HUES6 (cell line): ENCODE measurements at regions not wholly inside any gene's neighbourhood (a gene's known extent, or its start where the extent isn't known, plus 50 kb on each side); places are given as distances from the start of the nearest gene placed in this dataset.
"Not testable (repeated sequence)": the region's sequence is repeated elsewhere in the genome, so short reads cannot be mapped to it uniquely, and the experiment has no call there.

Experiments used
- H3K27ac ChIP-seq: 2 replicates; pipeline ENCODE4 v1.7.0; 2013; ENCODE audit warnings: low read depth, mild to moderate bottlenecking, low read length, inconsistent platforms
- H3K27me3 ChIP-seq: 2 replicates; pipeline ENCODE4 v1.6.1; 2013; ENCODE audit warnings: low read length; ENCODE audit not compliant: control insufficient read depth, insufficient read depth
- H3K36me3 ChIP-seq: 2 replicates; pipeline ENCODE4 v1.6.1; 2013; ENCODE audit warnings: low read length; ENCODE audit not compliant: control insufficient read depth, insufficient read depth
- H3K4me1 ChIP-seq: 2 replicates; pipeline ENCODE4 v1.6.1; 2013; ENCODE audit warnings: low read length; ENCODE audit not compliant: control insufficient read depth, insufficient read depth
- H3K4me3 ChIP-seq: 2 replicates; pipeline ENCODE4 v1.5.1; 2013; ENCODE audit warnings: low read depth, low read length
- H3K9ac ChIP-seq: one replicate; pipeline ENCODE4 v1.6.1; 2013; ENCODE audit warnings: mild to moderate bottlenecking, low read length
- H3K9me3 ChIP-seq: 2 replicates; pipeline ENCODE4 v1.6.1; 2013; ENCODE audit warnings: low read depth, low read length; ENCODE audit not compliant: control insufficient read depth, insufficient read depth

- Histone ChIP-seq H3K4me1 (no peaks in the 10 kb centered on the region), H3K9ac (no peak overlapping the region), H3K4me3 (no peak overlapping the region)
Measured at GRCh38 chr3:118641608-118642007, 393.0 kb downstream of the IGSF11 start.

GRCh38 chr3:118671192-118671591 lies 363.5 kb downstream of the IGSF11 start:
- H3K27me3 ChIP-seq = no peaks in the 10 kb centered on the region
- no peaks in the 10 kb centered on the region for H3K9me3 ChIP-seq
- H3K9ac ChIP-seq = no peak overlapping the region
- no peak overlapping the region for H3K4me3 ChIP-seq
- no peak overlapping the region for H3K27ac ChIP-seq
- no peaks in the 10 kb centered on the region for H3K36me3 ChIP-seq
- no peaks in the 10 kb centered on the region for H3K4me1 ChIP-seq

More at GRCh38 chr3:118641608-118642007, 393.0 kb downstream of the IGSF11 start:
- no peaks in the 10 kb centered on the region for H3K27me3 ChIP-seq
- no peak overlapping the region for H3K27ac ChIP-seq
- H3K36me3 ChIP-seq = no peaks in the 10 kb centered on the region
- no peaks in the 10 kb centered on the region for H3K9me3 ChIP-seq

GRCh38 chr3:118675305-118675704 lies 359.3 kb downstream of the IGSF11 start:
- Histone ChIP-seq H3K9ac (no peak overlapping the region), H3K36me3 (no peaks in the 10 kb centered on the region), H3K27me3 (no peaks in the 10 kb centered on the region), H3K4me3 (no peak overlapping the region), H3K4me1 (no peaks in the 10 kb centered on the region), H3K27ac (no peak overlapping the region), H3K9me3 (no peaks in the 10 kb centered on the region)

DNA sequence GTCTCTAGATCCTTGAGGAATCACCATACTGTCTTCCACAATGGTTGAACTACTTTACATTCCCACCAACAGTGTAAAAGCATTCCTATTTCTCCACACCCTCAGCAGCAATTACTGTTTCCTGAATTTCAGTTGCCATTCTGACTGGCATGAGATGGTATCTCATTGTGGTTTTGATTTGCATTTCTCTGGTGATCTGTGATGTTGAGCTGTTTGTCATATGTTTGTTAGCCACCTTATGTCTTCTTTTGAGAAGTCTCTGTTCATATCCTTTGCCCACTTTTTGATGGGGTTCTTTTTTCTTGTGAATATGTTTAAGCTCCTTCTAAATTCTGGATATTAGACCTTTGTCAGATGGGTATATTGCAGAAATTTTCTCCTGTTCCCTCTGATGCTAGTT lies 356.0 kb downstream of the IGSF11 start:
- H3K27ac ChIP-seq, H3K9me3 ChIP-seq, H3K36me3 ChIP-seq, H3K27me3 ChIP-seq, H3K9ac ChIP-seq, H3K4me1 ChIP-seq, H3K4me3 ChIP-seq: not testable (repeated sequence)

GRCh38 chr3:118682921-118683320 lies 351.7 kb downstream of the IGSF11 start:
- H3K9ac ChIP-seq = no peak overlapping the region
- no peaks in the 10 kb centered on the region for H3K27me3 ChIP-seq
- H3K36me3 ChIP-seq = no peaks in the 10 kb centered on the region
- 0 out of 2 replicates have a peak, but pooled peaks cover 5% of the 10 kb centered on the region for H3K4me1 ChIP-seq
- no peak overlapping the region for H3K4me3 ChIP-seq
- H3K9me3 ChIP-seq = no peaks in the 10 kb centered on the region
- H3K27ac ChIP-seq = no peak overlapping the region

- no peak overlapping the region for H3K27ac ChIP-seq
- H3K27me3 ChIP-seq = no peaks in the 10 kb centered on the region
Measured at GRCh38 chr3:118683636-118684035, 351.0 kb downstream of the IGSF11 start.

GRCh38 chr3:118688396-118688884 lies 346.2 kb downstream of the IGSF11 start:
- no peaks in the 10 kb centered on the region for H3K36me3 ChIP-seq
- no peak overlapping the region for H3K4me3 ChIP-seq
- H3K9me3 ChIP-seq = no peaks in the 10 kb centered on the region
- H3K27ac ChIP-seq = no peak overlapping the region
- 0 out of 2 replicates have a peak, but pooled peaks cover 5% of the 10 kb centered on the region for H3K4me1 ChIP-seq
- no peak overlapping the region for H3K9ac ChIP-seq
- H3K27me3 ChIP-seq = no peaks in the 10 kb centered on the region

More at GRCh38 chr3:118683636-118684035, 351.0 kb downstream of the IGSF11 start:
- Histone ChIP-seq H3K9ac (no peak overlapping the region), H3K9me3 (no peaks in the 10 kb centered on the region), H3K4me3 (no peak overlapping the region), H3K36me3 (no peaks in the 10 kb centered on the region), H3K4me1 (0 out of 2 replicates have a peak, but pooled peaks cover 5% of the 10 kb centered on the region)

DNA sequence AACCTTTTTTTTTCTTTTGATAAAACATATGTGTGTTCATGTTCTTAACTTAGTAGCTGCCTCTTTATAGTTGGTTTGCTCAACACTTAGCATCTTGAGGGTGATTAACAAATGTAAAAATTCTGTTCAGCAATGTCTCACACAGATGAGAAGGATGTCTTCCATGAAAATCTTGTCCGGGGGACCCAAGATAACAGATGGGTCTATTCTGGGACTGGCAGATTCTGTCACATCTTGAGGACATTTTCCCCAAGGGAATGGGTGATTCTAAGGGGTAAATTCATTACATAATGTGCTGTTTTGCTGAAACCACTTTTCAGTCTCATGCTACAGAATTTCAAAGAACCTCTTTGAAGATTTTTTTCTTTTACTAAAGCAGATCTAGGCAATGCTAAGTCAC lies 342.2 kb downstream of the IGSF11 start:
- no peak overlapping the region for H3K4me3 ChIP-seq
- no peaks in the 10 kb centered on the region for H3K4me1 ChIP-seq

DNA sequence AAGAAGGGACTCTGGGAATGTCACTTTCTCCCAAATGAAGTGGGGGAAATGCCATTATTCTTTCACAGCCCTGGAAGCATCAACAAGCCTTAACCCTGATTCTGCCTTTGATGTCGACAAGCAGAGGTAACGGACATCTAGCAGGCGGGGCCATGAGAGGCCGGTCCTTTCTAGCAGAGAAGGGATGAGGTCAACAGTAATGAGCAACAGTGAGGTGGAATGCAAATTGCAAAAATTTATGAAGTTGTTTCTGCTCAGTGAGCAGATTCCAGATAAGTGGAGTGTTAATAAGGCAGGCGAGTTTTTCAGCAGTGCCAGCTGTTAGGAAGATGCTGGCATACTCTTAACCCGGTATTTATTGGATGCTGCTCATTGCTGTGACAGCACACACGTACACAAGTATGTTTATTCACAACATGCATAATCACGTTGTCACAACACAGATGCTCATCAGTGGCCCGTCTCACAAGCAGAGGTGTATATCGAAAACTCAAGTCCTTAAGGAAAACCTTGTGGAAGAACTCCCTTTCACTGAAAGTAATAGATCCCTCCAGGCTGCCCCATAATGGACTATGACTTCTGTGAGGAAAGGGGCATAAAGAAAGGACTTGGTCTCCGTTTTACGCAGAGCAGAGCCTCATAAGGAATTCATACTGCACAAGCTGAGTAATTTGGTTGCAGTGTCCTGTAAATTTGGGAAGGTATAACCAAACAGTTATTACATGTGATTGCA lies 329.0 kb downstream of the IGSF11 start:
- H3K9ac ChIP-seq = no peak overlapping the region
- no peak overlapping the region for H3K4me3 ChIP-seq
- no peaks in the 10 kb centered on the region for H3K36me3 ChIP-seq
- H3K4me1 ChIP-seq = no peaks in the 10 kb centered on the region
- H3K27me3 ChIP-seq = no peaks in the 10 kb centered on the region
- H3K27ac ChIP-seq = no peak overlapping the region
- no peaks in the 10 kb centered on the region for H3K9me3 ChIP-seq

More for the DNA sequence above, 342.2 kb downstream of the IGSF11 start:
- Histone ChIP-seq H3K27ac (no peak overlapping the region), H3K27me3 (no peaks in the 10 kb centered on the region), H3K9ac (no peak overlapping the region), H3K9me3 (no peaks in the 10 kb centered on the region), H3K36me3 (no peaks in the 10 kb centered on the region)

DNA sequence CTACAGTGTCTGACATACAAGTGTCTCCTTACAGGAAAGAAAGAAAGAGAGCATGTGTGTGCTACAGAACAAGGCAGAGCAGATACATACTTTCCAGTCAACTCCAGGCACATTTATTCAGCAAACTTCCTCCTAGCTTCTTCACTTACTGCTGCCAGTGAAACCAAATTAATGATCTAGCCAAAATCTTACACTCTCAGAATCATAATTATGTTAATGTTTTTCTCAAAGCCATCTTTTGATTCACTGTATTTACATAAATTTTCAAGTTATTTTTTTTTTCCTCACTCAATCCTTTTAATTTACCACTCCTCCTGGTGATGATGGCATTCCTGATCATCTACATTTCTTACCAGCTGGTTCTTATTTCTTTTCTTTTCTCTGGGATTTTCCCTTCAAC lies 326.7 kb downstream of the IGSF11 start:
- H3K36me3 ChIP-seq = no peaks in the 10 kb centered on the region
- H3K27ac ChIP-seq = no peak overlapping the region
- no peaks in the 10 kb centered on the region for H3K9me3 ChIP-seq
- no peaks in the 10 kb centered on the region for H3K27me3 ChIP-seq
- no peak overlapping the region for H3K4me3 ChIP-seq
- no peak overlapping the region for H3K9ac ChIP-seq
- H3K4me1 ChIP-seq = no peaks in the 10 kb centered on the region

DNA sequence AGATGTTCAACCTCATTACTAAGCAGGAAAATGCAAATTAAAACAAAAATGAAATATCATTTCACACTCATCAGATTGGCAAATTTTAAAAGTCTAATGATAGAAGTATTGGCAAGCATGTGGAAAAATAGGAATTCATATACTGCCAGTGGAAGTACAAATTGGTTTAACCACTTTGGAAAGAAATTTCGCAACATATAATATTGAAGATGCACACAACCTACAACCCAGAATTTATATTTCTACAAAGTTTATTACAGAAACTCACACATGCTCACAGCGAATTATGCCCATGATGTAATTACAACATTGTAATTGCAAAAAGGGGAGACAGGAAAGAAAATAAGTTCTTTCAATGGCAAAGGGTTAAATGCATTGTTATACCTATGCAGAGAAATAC lies 324.1 kb downstream of the IGSF11 start:
- no peak overlapping the region for H3K4me3 ChIP-seq
- no peaks in the 10 kb centered on the region for H3K36me3 ChIP-seq
- no peaks in the 10 kb centered on the region for H3K9me3 ChIP-seq
- H3K27ac ChIP-seq = no peak overlapping the region
- H3K9ac ChIP-seq = no peak overlapping the region
- H3K4me1 ChIP-seq = no peaks in the 10 kb centered on the region
- no peaks in the 10 kb centered on the region for H3K27me3 ChIP-seq
